ENCODE measurements at regions not wholly inside any gene's neighbourhood (a gene's known extent, or its start where the extent isn't known, plus 50 kb on each side); places are given as distances from the start of the nearest gene placed in this dataset.

DNA sequence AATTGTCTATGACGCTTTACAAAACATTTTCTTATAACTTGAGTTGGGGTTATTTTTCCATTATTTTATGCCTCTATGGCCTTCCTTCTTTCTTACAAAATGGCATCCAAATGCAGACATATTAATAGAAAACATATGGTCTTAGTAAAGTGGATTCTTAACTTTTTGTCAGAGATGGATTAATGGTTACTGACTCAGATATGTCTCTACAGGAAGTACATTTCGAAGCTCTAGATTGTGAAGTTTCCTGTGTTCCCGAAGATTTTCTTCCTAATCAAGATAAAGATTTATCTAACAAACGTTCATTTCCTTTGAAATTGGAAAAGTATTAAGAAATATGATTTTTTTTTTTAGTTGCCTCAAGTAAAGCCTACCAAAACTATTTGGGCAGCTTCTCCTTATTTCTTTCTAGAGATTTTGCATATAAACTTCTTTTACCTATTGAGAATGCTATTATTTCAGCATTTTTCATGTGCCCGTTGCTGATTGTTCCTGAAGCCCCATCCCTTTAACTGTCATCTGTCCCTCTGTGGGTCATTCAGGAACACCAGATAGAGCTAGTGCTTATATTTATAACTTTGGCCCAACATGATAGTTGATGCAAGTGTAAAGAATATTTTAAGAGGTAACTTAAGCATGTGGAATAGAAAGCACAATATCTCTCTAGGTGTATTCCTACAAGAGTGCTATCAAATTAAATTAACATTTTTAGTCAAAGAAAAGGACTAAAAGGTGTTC lies 498.0 kb downstream of the CCDC85A start:
- 45 to 58% (median 48%) methylated on average over 5 of the region's 5 CpGs for WGBS, 4 donors
- Histone ChIP-seq H3K36me3 (replicated peaks in 1 of 2) (no peaks in the 10 kb centered on the region), H3K27ac (no peak overlapping the region), H3K4me1 (replicated peaks in 1 of 2) (no peaks in the 10 kb centered on the region), H3K27me3 (no peaks in the 10 kb centered on the region), H3K4me3 (no peak overlapping the region), H3K9me3 (replicated peaks in 1 of 3) (no peaks in the 10 kb centered on the region)
- intact Hi-C loops (cut with DNase I) = no loop called here
- TF ChIP-seq, protein P1, sequence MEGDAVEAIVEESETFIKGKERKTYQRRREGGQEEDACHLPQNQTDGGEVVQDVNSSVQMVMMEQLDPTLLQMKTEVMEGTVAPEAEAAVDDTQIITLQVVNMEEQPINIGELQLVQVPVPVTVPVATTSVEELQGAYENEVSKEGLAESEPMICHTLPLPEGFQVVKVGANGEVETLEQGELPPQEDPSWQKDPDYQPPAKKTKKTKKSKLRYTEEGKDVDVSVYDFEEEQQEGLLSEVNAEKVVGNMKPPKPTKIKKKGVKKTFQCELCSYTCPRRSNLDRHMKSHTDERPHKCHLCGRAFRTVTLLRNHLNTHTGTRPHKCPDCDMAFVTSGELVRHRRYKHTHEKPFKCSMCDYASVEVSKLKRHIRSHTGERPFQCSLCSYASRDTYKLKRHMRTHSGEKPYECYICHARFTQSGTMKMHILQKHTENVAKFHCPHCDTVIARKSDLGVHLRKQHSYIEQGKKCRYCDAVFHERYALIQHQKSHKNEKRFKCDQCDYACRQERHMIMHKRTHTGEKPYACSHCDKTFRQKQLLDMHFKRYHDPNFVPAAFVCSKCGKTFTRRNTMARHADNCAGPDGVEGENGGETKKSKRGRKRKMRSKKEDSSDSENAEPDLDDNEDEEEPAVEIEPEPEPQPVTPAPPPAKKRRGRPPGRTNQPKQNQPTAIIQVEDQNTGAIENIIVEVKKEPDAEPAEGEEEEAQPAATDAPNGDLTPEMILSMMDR (IDR thresholded peaks at IDR 0.05) = no peak
- no peak for TF ChIP-seq POLR2A (IDR thresholded peaks at IDR 0.05)
- DNase-seq = no peak

DNA sequence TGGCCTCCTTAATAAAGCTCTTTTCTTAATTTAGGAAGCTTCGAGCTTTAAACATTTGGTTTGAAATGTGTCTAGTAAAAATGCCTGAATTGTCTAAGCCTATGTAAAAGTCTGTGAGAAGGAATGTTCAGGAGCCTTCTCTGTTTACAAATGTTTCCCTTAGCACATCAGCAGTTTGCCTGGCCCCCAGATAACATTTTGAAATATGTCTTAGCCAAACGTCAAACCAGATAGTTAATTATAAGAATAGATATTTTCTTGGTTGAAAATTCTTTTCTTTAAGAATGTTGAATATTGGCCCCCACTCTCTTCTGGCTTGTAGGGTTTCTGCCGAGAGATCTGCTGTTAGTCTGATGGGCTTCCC lies 498.6 kb downstream of the CCDC85A start:
- no peak for DNase-seq
- Histone ChIP-seq H3K9me3 (replicated peaks in 1 of 3) (no peaks in the 10 kb centered on the region), H3K27me3 (no peaks in the 10 kb centered on the region), H3K4me3 (no peak overlapping the region), H3K36me3 (replicated peaks in 1 of 2) (no peaks in the 10 kb centered on the region), H3K4me1 (replicated peaks in 1 of 2) (no peaks in the 10 kb centered on the region), H3K27ac (no peak overlapping the region)
- intact Hi-C loops (cut with DNase I) = no loop called here
- TF ChIP-seq POLR2A (IDR thresholded peaks at IDR 0.05) = no peak
- TF ChIP-seq, protein P1 (IDR thresholded peaks at IDR 0.05) = no peak
- WGBS, 4 donors = 46 to 64% (median 55%) methylated on average over 2 to 3 of the region's 3 CpGs

DNA sequence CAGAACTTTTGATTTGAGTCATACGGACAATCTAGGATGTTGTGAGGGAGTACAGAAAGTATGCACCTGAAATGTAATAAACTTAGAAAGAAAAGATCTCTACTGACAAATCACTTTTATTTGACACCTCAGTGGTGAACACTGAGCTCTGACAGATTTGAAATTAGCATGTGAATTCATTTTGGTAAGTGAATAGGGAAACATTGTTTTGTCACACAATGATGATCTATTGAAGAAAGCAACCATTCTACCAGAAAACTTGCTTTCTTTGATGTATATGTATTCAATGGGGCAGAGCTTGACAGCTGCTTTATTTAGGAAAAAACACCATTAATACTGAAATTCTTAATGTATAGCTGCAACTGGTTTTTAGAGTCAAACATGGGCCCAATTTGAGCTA lies 500.5 kb downstream of the CCDC85A start:
- H3K27ac ChIP-seq = no peak overlapping the region
- no peak for TF ChIP-seq POLR2A (IDR thresholded peaks at IDR 0.05)
- TF ChIP-seq, protein P1 (IDR thresholded peaks at IDR 0.05) = no peak
- no peak for DNase-seq
- no peaks in the 10 kb centered on the region for H3K36me3 ChIP-seq (replicated peaks in 1 of 2)
- H3K27me3 ChIP-seq = no peaks in the 10 kb centered on the region
- no peak overlapping the region for H3K4me3 ChIP-seq
- no peaks in the 10 kb centered on the region for H3K9me3 ChIP-seq (replicated peaks in 1 of 3)
- H3K4me1 ChIP-seq (replicated peaks in 1 of 2) = no peaks in the 10 kb centered on the region
- intact Hi-C loops (cut with DNase I) = no loop called here
- 66 to 97% (median 88%) methylated on average over 1 of the region's 1 CpG for WGBS, 4 donors

DNA sequence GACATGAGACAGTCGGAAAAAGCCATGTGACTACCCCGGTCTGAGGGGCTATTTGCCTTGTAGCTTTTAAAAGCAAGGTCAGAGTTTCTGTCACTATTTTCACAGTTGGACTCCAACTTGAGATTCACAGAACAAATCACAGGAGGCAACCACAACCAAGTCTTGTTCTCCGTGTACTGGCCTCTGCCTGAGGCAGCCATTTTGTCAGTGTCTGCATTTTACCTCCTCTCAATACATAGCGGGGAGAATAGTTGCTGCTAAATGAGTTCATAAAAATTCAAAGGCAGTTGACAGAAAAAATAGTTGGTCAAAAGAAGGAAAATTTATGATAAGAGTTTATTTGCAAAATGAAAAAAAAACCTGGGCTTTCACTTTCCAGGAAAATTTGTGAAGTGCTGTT lies 501.4 kb downstream of the CCDC85A start:
- WGBS, 4 donors = 71 to 81% (median 79%) methylated on average over 4 of the region's 4 CpGs
- Histone ChIP-seq H3K9me3 (replicated peaks in 1 of 3) (no peaks in the 10 kb centered on the region), H3K4me1 (replicated peaks in 1 of 2) (no peaks in the 10 kb centered on the region), H3K27ac (no peak overlapping the region), H3K4me3 (no peak overlapping the region), H3K27me3 (no peaks in the 10 kb centered on the region), H3K36me3 (replicated peaks in 1 of 2) (no peaks in the 10 kb centered on the region)
- intact Hi-C loops (cut with DNase I) = no loop called here
- TF ChIP-seq POLR2A (IDR thresholded peaks at IDR 0.05) = no peak
- TF ChIP-seq, protein P1 (IDR thresholded peaks at IDR 0.05) = no peak
- DNase-seq = no peak
